ENCODE measurements at regions not wholly inside any gene's neighbourhood (a gene's known extent, or its start where the extent isn't known, plus 50 kb on each side); places are given as distances from the start of the nearest gene placed in this dataset.

DNA sequence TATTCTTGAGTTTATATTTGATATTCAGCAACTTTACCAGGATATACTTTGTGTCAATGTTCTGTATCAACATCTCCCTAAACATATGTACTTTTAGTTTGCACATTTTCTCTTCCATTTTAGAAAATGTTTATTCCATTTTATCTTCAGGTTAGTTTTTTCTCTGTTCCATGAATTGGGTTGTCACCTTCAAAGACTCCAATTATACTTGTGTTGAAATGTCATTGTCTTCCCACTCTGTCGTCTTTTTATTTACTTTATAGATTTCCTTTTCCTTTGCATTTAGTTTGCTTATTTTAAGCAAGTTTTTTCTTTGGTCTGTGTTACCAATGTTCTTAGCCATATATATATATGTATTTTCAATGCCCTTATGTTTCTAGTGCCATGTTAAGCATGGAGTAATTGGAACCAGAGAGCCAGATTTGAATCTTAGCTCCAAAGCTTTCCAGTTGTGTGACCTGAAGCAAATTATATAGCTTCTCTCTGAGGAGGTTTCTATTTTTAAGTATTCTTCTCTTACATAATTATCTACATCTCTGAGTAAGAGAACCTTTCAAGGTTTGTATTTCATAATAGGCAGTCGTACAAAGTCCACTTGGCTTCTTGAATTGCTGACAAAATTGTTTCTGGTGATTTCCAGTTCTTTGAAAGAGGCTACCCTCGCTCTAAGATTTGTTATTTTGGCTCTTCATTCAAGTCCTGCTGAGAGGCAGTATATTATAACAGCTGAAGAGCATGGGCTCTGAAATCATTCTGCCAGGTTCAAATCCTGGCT is 85.8 kb upstream of the DYRK2 start:
- TF ChIP-seq, protein P1, sequence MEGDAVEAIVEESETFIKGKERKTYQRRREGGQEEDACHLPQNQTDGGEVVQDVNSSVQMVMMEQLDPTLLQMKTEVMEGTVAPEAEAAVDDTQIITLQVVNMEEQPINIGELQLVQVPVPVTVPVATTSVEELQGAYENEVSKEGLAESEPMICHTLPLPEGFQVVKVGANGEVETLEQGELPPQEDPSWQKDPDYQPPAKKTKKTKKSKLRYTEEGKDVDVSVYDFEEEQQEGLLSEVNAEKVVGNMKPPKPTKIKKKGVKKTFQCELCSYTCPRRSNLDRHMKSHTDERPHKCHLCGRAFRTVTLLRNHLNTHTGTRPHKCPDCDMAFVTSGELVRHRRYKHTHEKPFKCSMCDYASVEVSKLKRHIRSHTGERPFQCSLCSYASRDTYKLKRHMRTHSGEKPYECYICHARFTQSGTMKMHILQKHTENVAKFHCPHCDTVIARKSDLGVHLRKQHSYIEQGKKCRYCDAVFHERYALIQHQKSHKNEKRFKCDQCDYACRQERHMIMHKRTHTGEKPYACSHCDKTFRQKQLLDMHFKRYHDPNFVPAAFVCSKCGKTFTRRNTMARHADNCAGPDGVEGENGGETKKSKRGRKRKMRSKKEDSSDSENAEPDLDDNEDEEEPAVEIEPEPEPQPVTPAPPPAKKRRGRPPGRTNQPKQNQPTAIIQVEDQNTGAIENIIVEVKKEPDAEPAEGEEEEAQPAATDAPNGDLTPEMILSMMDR (IDR thresholded peaks at IDR 0.05; ENCODE audit: borderline replicate concordance, extremely low read depth, low read length, poor library complexity, severe bottlenecking) = no peak
- TF ChIP-seq EZH2 (IDR thresholded peaks at IDR 0.05; ENCODE audit: borderline replicate concordance, low read depth, low read length, severe bottlenecking) = no peak
